ENCODE measurements at regions not wholly inside any gene's neighbourhood (a gene's known extent, or its start where the extent isn't known, plus 50 kb on each side); places are given as distances from the start of the nearest gene placed in this dataset.

DNA sequence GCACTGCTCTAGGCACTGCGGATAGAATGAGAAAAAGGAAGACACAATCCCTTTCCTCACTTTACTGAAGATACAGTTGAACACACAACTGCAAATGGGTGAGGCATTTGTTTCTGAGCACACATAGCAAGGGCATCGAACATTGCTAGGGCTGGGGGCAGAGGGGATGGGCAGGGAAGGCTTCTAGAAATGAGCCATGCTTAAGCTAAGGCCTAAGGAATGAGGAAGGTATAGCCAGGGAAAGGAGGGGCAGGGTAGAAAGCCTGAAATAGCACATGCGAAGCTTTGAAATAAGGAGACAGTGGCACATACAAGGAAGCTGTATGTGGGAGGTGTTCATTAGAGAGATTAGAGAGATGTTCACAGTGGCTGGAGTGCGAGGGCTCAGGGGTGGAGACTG is 92.7 kb downstream of the KIF4B start:
- TF ChIP-seq, protein P1, sequence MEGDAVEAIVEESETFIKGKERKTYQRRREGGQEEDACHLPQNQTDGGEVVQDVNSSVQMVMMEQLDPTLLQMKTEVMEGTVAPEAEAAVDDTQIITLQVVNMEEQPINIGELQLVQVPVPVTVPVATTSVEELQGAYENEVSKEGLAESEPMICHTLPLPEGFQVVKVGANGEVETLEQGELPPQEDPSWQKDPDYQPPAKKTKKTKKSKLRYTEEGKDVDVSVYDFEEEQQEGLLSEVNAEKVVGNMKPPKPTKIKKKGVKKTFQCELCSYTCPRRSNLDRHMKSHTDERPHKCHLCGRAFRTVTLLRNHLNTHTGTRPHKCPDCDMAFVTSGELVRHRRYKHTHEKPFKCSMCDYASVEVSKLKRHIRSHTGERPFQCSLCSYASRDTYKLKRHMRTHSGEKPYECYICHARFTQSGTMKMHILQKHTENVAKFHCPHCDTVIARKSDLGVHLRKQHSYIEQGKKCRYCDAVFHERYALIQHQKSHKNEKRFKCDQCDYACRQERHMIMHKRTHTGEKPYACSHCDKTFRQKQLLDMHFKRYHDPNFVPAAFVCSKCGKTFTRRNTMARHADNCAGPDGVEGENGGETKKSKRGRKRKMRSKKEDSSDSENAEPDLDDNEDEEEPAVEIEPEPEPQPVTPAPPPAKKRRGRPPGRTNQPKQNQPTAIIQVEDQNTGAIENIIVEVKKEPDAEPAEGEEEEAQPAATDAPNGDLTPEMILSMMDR (conservative IDR thresholded peaks at IDR 0.05; ENCODE audit: low read depth, low read length) = no peak
- H3K4me3 ChIP-seq (ENCODE audit: low read depth, low read length) = no peak overlapping the region
- no peak for DNase-seq (ENCODE audit: low read depth)

DNA sequence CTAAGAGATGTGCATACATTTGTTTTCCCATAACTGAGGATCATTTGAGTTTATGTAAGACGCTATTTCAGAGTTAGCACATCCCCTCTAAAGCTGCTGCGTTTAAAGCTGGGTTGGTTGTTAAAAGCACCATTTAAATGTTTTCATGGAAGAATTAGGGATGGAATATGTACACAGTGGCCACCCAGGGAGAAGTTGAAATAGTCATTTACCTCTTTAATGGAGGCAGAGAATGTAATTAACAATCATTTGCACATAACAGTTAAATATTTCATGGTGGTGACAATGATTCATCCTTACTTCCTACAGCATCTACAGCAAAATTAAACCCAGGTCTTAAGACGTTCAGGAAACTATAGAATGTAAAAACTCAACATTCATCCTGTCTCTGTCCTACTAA is 100.3 kb downstream of the KIF4B start:
- no peak overlapping the region for H3K4me3 ChIP-seq (ENCODE audit: low read depth, low read length)
- TF ChIP-seq, protein P1 (conservative IDR thresholded peaks at IDR 0.05; ENCODE audit: low read depth, low read length) = no peak
- DNase-seq (ENCODE audit: low read depth) = no peak

DNA sequence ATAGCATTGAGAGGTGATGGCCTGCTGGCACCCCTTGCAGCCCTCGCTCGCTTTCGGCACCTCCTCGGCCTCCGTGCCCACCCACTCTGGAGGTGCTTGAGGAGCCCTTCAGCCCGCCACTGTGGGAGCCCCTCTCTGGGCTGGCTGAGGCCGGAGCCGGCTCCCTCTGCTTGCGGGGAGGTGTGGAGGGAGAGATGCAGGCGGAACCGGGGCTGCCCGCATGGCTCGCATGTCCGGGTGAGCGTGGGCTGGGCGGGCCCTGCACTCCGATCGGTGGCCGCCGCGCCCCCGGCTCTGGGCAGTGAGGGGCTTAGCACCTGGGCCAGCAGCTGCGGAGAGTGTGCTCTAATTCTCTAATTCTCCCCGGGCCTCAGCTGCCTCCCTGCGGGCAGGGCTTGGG is 101.1 kb downstream of the KIF4B start:
- DNase-seq (ENCODE audit: low read depth) = no peak
- TF ChIP-seq, protein P1 (conservative IDR thresholded peaks at IDR 0.05; ENCODE audit: low read depth, low read length) = no peak
- no peak overlapping the region for H3K4me3 ChIP-seq (ENCODE audit: low read depth, low read length)

DNA sequence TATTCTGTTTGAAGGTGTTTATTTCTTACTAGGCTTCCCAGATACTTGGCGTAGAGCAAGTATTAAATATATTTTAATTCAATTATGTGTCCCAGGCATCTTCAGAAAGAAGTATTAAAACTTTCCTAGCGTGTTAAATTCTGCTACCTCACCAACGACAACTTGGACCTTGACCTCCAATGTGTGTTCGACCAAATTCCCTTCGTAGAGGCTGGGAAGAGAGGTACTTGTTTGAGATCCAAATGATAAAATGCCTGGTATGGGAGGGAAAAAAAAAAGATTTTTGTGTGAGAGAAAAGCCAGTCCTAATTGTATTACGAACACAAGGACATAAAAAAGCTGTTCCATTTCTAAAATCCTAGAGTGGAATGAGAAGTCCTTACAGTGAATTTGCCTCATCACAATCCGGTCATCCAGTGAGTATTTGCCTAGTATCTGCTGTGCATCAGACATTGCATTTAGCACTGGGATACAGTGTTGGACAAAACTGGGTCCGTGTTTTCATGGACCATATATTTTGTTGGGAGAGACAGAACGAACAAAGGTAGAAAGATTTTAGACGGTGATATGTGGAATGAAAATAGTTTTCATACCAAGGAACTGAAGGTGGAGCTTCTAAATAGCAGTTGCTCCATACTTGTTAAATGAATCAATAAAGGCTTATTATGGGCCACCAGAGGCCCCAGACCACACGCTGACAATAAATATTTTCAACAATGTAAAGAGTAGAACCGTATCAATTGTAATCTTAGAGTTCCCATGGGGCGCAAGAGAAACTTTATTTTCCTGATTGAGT is 103.1 kb downstream of the KIF4B start:
- no peak for DNase-seq (ENCODE audit: low read depth)
- H3K4me3 ChIP-seq (ENCODE audit: low read depth, low read length) = no peak overlapping the region
- TF ChIP-seq, protein P1 (conservative IDR thresholded peaks at IDR 0.05; ENCODE audit: low read depth, low read length) = no peak

- DNase-seq (ENCODE audit: low read depth) = no peak
- no peak overlapping the region for H3K4me3 ChIP-seq (ENCODE audit: low read depth, low read length)
- TF ChIP-seq, protein P1 (conservative IDR thresholded peaks at IDR 0.05; ENCODE audit: low read depth, low read length) = no peak
These were observed 112.1 kb downstream of the KIF4B start for GRCh38 chr5:155125551-155126095.

DNA sequence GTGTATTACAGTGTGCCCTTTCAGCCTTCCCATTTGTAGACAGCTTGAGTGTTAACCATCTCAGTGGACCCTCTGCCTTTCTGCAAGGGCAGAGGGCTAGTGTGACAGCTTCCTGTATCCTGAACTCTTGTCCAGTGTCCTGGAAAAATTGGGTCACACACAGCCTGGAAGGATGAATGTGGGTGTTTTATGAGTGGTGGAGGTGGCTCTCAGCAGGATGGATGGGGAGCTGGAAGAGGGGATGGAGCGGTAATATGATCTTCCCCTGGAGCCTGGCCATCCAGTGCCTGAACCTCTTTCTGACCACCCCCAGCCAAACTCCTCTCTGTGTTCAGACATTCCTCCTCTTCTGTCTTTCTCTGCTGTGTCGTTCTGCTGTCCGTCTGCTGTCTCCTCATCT is 113.0 kb downstream of the KIF4B start:
- H3K4me3 ChIP-seq (ENCODE audit: low read depth, low read length) = no peak overlapping the region
- TF ChIP-seq, protein P1 (conservative IDR thresholded peaks at IDR 0.05; ENCODE audit: low read depth, low read length) = no peak
- DNase-seq (ENCODE audit: low read depth) = no peak

- TF ChIP-seq, protein P1 (conservative IDR thresholded peaks at IDR 0.05; ENCODE audit: low read depth, low read length) = no peak
- DNase-seq (ENCODE audit: low read depth) = no peak
- H3K4me3 ChIP-seq (ENCODE audit: low read depth, low read length) = no peak overlapping the region
These were observed 114.0 kb downstream of the KIF4B start for GRCh38 chr5:155127552-155127951.
